ENCODE measurements at regions not wholly inside any gene's neighbourhood (a gene's known extent, or its start where the extent isn't known, plus 50 kb on each side); places are given as distances from the start of the nearest gene placed in this dataset.

- Histone ChIP-seq H3K9ac (ENCODE audit: low read length) (no peak overlapping the region), H3F3A (ENCODE audit: insufficient read depth) (no peaks in the 10 kb centered on the region), H3K36me3 (ENCODE audit: low read length) (no peaks in the 10 kb centered on the region), H3K4me2 (ENCODE audit: low read depth, low read length, poor library complexity, severe bottlenecking) (no peak overlapping the region), H4K20me1 (ENCODE audit: low read depth, low read length) (no peaks in the 10 kb centered on the region), H3K27me3 (ENCODE audit: low read length) (peaks cover 5% of the 10 kb centered on the region; the same call in 1 of the 2 replicates), H2AFZ (ENCODE audit: low read depth, low read length, severe bottlenecking) (no peak overlapping the region), H3K9me3 (ENCODE audit: insufficient read depth, low read length) (no peaks in the 10 kb centered on the region), H3K27ac (ENCODE audit: low read depth, low read length) (no peak overlapping the region), H3K79me2 (ENCODE audit: insufficient read depth, low read length) (no peaks in the 10 kb centered on the region), H3K4me3 (ENCODE audit: insufficient read depth, low read length, poor library complexity, severe bottlenecking) (no peak overlapping the region), H3K9me2 (replicated peaks; ENCODE audit: insufficient read depth, low read length) (no peaks in the 10 kb centered on the region)
- TF ChIP-seq, protein P1, sequence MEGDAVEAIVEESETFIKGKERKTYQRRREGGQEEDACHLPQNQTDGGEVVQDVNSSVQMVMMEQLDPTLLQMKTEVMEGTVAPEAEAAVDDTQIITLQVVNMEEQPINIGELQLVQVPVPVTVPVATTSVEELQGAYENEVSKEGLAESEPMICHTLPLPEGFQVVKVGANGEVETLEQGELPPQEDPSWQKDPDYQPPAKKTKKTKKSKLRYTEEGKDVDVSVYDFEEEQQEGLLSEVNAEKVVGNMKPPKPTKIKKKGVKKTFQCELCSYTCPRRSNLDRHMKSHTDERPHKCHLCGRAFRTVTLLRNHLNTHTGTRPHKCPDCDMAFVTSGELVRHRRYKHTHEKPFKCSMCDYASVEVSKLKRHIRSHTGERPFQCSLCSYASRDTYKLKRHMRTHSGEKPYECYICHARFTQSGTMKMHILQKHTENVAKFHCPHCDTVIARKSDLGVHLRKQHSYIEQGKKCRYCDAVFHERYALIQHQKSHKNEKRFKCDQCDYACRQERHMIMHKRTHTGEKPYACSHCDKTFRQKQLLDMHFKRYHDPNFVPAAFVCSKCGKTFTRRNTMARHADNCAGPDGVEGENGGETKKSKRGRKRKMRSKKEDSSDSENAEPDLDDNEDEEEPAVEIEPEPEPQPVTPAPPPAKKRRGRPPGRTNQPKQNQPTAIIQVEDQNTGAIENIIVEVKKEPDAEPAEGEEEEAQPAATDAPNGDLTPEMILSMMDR (IDR thresholded peaks at IDR 0.05; ENCODE audit: insufficient read depth, low read length, poor library complexity, severe bottlenecking): no peak
- no peak for TF ChIP-seq EZH2phosphoT487 (conservative IDR thresholded peaks at IDR 0.05; ENCODE audit: low read length)
Observed at GRCh38 chr2:129812654-129813053, 166.8 kb upstream of the RAB6C start.

- Histone ChIP-seq H3K9me2 (replicated peaks; ENCODE audit: insufficient read depth, low read length) (no peaks in the 10 kb centered on the region), H3K9ac (ENCODE audit: low read length) (no peak overlapping the region), H3K9me3 (ENCODE audit: insufficient read depth, low read length) (no peaks in the 10 kb centered on the region), H3F3A (ENCODE audit: insufficient read depth) (no peaks in the 10 kb centered on the region), H3K27me3 (ENCODE audit: low read length) (peaks cover 5% of the 10 kb centered on the region; the same call in 1 of the 2 replicates), H3K36me3 (ENCODE audit: low read length) (no peaks in the 10 kb centered on the region), H2AFZ (ENCODE audit: low read depth, low read length, severe bottlenecking) (no peak overlapping the region), H3K79me2 (ENCODE audit: insufficient read depth, low read length) (no peaks in the 10 kb centered on the region), H3K27ac (ENCODE audit: low read depth, low read length) (no peak overlapping the region), H3K4me2 (ENCODE audit: low read depth, low read length, poor library complexity, severe bottlenecking) (no peak overlapping the region), H4K20me1 (ENCODE audit: low read depth, low read length) (no peaks in the 10 kb centered on the region), H3K4me3 (ENCODE audit: insufficient read depth, low read length, poor library complexity, severe bottlenecking) (no peak overlapping the region)
- TF ChIP-seq EZH2phosphoT487 (conservative IDR thresholded peaks at IDR 0.05; ENCODE audit: low read length): no peak
- TF ChIP-seq, protein P1 (IDR thresholded peaks at IDR 0.05; ENCODE audit: insufficient read depth, low read length, poor library complexity, severe bottlenecking): peak; percentile 18
Observed at GRCh38 chr2:129813404-129813803, 166.1 kb upstream of the RAB6C start.

DNA sequence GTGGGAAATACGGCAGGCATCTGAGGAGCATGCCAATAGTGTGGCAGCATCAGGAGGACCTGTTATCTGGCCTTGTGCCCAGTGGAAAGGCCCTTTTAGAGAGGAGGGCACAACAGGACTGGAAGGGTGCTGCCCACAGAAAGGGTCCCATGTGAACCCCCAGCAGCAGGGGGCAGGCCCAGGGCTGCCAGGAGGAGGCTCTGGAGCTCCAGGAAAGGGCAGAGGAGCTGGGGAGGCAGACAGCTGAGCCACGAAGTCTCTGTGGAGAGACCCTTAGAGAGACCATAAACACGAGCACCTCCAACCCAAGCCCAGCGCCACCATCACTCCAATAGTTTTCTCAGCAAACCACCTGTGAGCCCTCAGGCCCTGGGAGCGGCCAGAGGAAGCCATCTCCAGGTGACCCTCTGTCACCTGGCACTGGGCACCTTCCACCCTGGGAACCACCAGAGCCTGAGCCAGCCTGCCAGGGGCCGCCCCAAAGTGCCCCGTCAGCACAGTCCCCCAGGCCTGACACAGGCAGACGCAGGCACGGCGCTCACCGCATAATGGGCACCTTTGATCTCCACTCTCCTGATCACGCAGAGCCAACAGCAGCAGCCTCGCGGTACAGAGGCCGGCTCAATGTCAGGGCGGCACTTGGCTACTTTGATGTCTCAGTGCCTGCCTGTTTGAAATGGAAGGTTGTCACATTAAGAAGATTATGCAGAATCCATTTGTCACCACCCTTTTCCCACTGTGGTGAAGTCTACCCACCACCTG lies 162.5 kb upstream of the RAB6C start:
- no peaks in the 10 kb centered on the region for H3K9me2 ChIP-seq (replicated peaks; ENCODE audit: insufficient read depth, low read length)
- H3K36me3 ChIP-seq (ENCODE audit: low read length): no peaks in the 10 kb centered on the region
- H3K27me3 ChIP-seq (ENCODE audit: low read length): no peaks in the 10 kb centered on the region
- no peak overlapping the region for H2AFZ ChIP-seq (ENCODE audit: low read depth, low read length, severe bottlenecking)
- H4K20me1 ChIP-seq (ENCODE audit: low read depth, low read length): no peaks in the 10 kb centered on the region
- TF ChIP-seq, protein P1 (IDR thresholded peaks at IDR 0.05; ENCODE audit: insufficient read depth, low read length, poor library complexity, severe bottlenecking): no peak
- TF ChIP-seq EZH2phosphoT487 (conservative IDR thresholded peaks at IDR 0.05; ENCODE audit: low read length): no peak
- H3K27ac ChIP-seq (ENCODE audit: low read depth, low read length): no peak overlapping the region
- no peak overlapping the region for H3K9ac ChIP-seq (ENCODE audit: low read length)
- H3K79me2 ChIP-seq (ENCODE audit: insufficient read depth, low read length): no peaks in the 10 kb centered on the region
- H3K4me2 ChIP-seq (ENCODE audit: low read depth, low read length, poor library complexity, severe bottlenecking): no peak overlapping the region
- no peaks in the 10 kb centered on the region for H3K9me3 ChIP-seq (ENCODE audit: insufficient read depth, low read length)
- H3F3A ChIP-seq (ENCODE audit: insufficient read depth): no peaks in the 10 kb centered on the region
- no peak overlapping the region for H3K4me3 ChIP-seq (ENCODE audit: insufficient read depth, low read length, poor library complexity, severe bottlenecking)
